Psoas muscle (tissue), 7 donors: ENCODE measurements at regions not wholly inside any gene's neighbourhood (a gene's known extent, or its start where the extent isn't known, plus 50 kb on each side); places are given as distances from the start of the nearest gene placed in this dataset.

Experiments used
- ATAC-seq, 4 donors: fragments of 200-7000 bp; cut with Tn5 transposase; one replicate each; pipeline ENCODE4 v1.9.1; 2020; ENCODE audit warnings: moderate library complexity in 3 of 4, mild to moderate bottlenecking in 2 of 4
- DNase-seq, 2 donors: peaks; one replicate each; pipeline ENCODE4 v3.0.0-alpha.2; 2020
- H3K27ac ChIP-seq: fragments of 200-600 bp; one replicate; pipeline ENCODE4 v1.8.0; 2022
- H3K27me3 ChIP-seq, 3 donors: fragments of 200-600 bp in 1 of 3; one replicate each; pipeline versions ENCODE4 v1.6.1 to v1.8.0; 2013 to 2022; ENCODE audit warnings: low read length in 2 of 3, mild to moderate bottlenecking in 2 of 3, moderate library complexity in 1 of 3; ENCODE audit not compliant: insufficient read depth in 3 of 3
- H3K36me3 ChIP-seq, 2 donors: fragments of 200-600 bp in 1 of 2; one replicate each; pipeline versions ENCODE4 v1.6.1 to v1.8.0; 2013 to 2022; ENCODE audit warnings: low read depth in 1 of 2, mild to moderate bottlenecking in 1 of 2, moderate library complexity in 1 of 2; ENCODE audit not compliant: insufficient read depth in 1 of 2
- H3K4me1 ChIP-seq: fragments of 200-600 bp; one replicate; pipeline ENCODE4 v1.8.0; 2022
- H3K4me3 ChIP-seq: fragments of 200-600 bp; one replicate; pipeline ENCODE4 v1.8.0; 2022; ENCODE audit warnings: mild to moderate bottlenecking
- H3K9me3 ChIP-seq: fragments of 200-600 bp; one replicate; pipeline ENCODE4 v1.8.0; 2022
- CTCF ChIP-seq: fragments of 200-600 bp; IDR thresholded peaks from one replicate; pipeline ENCODE4 v1.8.0; 2022; ENCODE audit warnings: antibody characterized with exemption
- WGBS, 3 donors: extraction: QIAGEN DNeasy Blood & Tissue Kit; methylation state at CpG; one replicate each; pipeline versions ENCODE4 v1.1.6 to v1.1.7; 2013; 5-methylcytosine and 5-hydroxymethylcytosine counted together
- intact Hi-C, 2 donors: fragments of 100-400 bp; cut with DNase I; formaldehyde crosslinking; loops; one replicate each; pipeline versions ENCODE4 v1.11.0 to v1.14.2; 2022
- donor health status: healthy with polysubstance abuse.
- donor health status: DM: no; HTN: no; CAD: no; lungs with moderate emphysema.
- donor health status: Bipolar disorder and iron deficiency.
- donor health status: healthy.
- donor health status: DM: yes; HTN: yes; CAD: no.
- donor health status: DM: no; HTN: no; CAD: no.
- donor health status: DM: yes; HTN: yes; CAD: no.

- intact Hi-C loops: no loop called here
- Histone ChIP-seq H3K4me3 (no peak overlapping the region), H3K4me1 (no peaks in the 10 kb centered on the region), H3K27ac (no peak overlapping the region), H3K27me3 (peaks cover 3 to 21% (median 7%) of the 10 kb centered on the region in 3 donors), H3K9me3 (peaks cover 3% of the 10 kb centered on the region), H3K36me3 (no peaks in the 10 kb centered on the region)
- no peak for TF ChIP-seq CTCF
- WGBS, 3 donors: 39 to 44% (median 42%) methylated on average over 4 of the region's 4 CpGs
- DNase-seq (no peak), ATAC-seq (no peak)
Measured at GRCh38 chr10:125556882-125557281, 126.1 kb downstream of the TEX36 start.

GRCh38 chr10:125555743-125556142 lies 127.2 kb downstream of the TEX36 start:
- Histone ChIP-seq H3K4me1 (no peaks in the 10 kb centered on the region), H3K4me3 (no peak overlapping the region), H3K36me3 (no peaks in the 10 kb centered on the region), H3K27ac (no peak overlapping the region), H3K27me3 (peaks cover 3 to 16% (median 7%) of the 10 kb centered on the region in 3 donors), H3K9me3 (peaks cover 3% of the 10 kb centered on the region)
- intact Hi-C loops: no loop called here
- DNase-seq: no peak
- no peak for ATAC-seq
- TF ChIP-seq CTCF: no peak
- WGBS, 3 donors: 68 to 74% (median 69%) methylated on average over 12 of the region's 12 CpGs

- DNase-seq (no peak), ATAC-seq (no peak)
- Histone ChIP-seq H3K9me3 (peaks cover 3% of the 10 kb centered on the region), H3K27ac (no peak overlapping the region), H3K4me3 (no peak overlapping the region), H3K27me3 (peaks cover 3 to 16% (median 7%) of the 10 kb centered on the region in 3 donors), H3K36me3 (no peaks in the 10 kb centered on the region), H3K4me1 (no peaks in the 10 kb centered on the region)
- WGBS, 3 donors: 74 to 78% (median 77%) methylated on average over 9 of the region's 9 CpGs
- intact Hi-C loops: no loop called here
- TF ChIP-seq CTCF: no peak
Measured at GRCh38 chr10:125555267-125555666, 127.7 kb downstream of the TEX36 start.

- intact Hi-C loops: no loop called here
- Histone ChIP-seq H3K27me3 (peaks cover 3 to 16% (median 7%) of the 10 kb centered on the region in 3 donors), H3K9me3 (peaks cover 3% of the 10 kb centered on the region), H3K27ac (no peak overlapping the region), H3K36me3 (no peaks in the 10 kb centered on the region), H3K4me3 (no peak overlapping the region), H3K4me1 (no peaks in the 10 kb centered on the region)
- WGBS, 3 donors: 67 to 77% (median 72%) methylated on average over 4 of the region's 4 CpGs
- DNase-seq (no peak), ATAC-seq (no peak)
- no peak for TF ChIP-seq CTCF
Measured at GRCh38 chr10:125554753-125555152, 128.2 kb downstream of the TEX36 start.

GRCh38 chr10:125554016-125554703 lies 128.8 kb downstream of the TEX36 start:
- no peak overlapping the region for H3K4me3 ChIP-seq
- no peak for ATAC-seq
- H3K4me1 ChIP-seq: no peaks in the 10 kb centered on the region
- H3K36me3 ChIP-seq: no peaks in the 10 kb centered on the region
- H3K27ac ChIP-seq: no peak overlapping the region
- WGBS, 3 donors: 84 to 85% (median 84%) methylated on average over 10 of the region's 10 CpGs
- peaks cover 3 to 16% (median 7%) of the 10 kb centered on the region in 3 donors for H3K27me3 ChIP-seq
- intact Hi-C loops: no loop called here
- no peak for DNase-seq
- peaks cover 3% of the 10 kb centered on the region for H3K9me3 ChIP-seq
- TF ChIP-seq CTCF: no peak
